NK-92 treated with Interleukin-12 subunit alpha and Interleukin-12 subunit beta, amount 100 ng/mL, for 24 hours (cell line): ENCODE measurements at regions not wholly inside any gene's neighbourhood (a gene's known extent, or its start where the extent isn't known, plus 50 kb on each side); places are given as distances from the start of the nearest gene placed in this dataset.
"Not testable (repeated sequence)": the region's sequence is repeated elsewhere in the genome, so short reads cannot be mapped to it uniquely, and the experiment has no call there.

Source experiments
- DNase-seq: peaks from one replicate; lab custom pipeline; 2025; lab: John Stamatoyannopoulos, UW

GRCh38 chr14:43697003-43697402 lies 810.1 kb downstream of the FSCB start:
- DNase-seq: no peak

GRCh38 chr14:43692706-43693105 lies 814.4 kb downstream of the FSCB start:
- DNase-seq: no peak

DNA sequence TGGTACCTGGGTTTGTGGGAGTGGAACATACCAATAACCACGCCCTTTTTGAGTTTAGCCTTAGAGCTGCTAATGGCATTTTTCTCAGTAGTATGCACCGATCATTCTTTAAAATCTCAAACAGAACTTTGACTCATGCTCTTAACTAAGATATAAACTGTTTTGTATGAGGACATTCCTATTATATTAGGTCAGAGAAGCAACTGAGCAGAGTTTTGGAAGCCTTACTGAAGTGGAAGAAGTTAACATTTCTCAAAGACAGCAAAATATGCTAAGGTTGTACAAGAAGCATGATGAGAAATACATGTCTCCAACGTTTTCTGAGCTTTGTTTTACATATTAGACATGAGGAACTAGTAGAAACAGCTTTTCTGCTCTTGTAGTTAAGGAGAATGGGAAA lies 819.2 kb downstream of the FSCB start:
- DNase-seq: no peak

GRCh38 chr14:43677581-43677980 lies 829.5 kb downstream of the FSCB start:
- no peak for DNase-seq

DNA sequence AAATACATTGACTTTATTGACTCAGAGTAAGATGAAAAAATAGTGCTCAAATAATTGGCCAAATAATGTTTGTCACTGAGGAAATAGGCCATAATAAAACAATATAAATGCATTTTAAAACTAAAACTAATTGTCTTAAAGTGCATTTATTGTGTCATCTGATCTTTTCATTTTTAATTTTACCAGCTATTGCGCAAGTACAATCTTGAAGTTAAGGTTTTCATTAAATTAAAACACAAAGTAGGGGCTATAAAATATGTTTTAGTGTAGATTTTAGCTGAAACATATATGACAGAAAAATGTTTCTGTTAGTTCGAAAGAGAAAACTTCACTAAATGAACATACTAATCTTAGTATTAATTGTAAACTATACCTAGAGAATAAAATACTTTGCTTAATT lies 832.8 kb downstream of the FSCB start:
- no peak for DNase-seq

GRCh38 chr14:43671716-43672485 lies 835.2 kb downstream of the FSCB start:
- DNase-seq: no peak

DNA sequence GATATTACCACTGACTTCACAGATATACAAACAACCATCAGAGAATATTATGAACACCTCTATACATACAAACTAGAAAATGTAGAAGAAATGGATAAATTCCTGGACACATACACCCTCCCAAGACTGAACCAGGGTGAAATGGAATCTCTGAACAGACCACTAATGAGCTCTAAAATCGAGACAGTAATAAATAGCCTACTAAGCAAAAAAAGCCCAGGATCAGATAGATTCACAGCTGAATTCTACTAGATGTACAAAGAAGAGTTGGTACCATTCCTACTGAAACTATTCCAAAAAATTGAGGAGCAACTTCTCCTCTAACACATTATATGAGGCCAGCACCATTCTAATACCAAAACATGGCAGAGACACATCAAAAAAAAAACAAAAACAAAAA lies 837.7 kb downstream of the FSCB start:
- DNase-seq: no peak

- no peak for DNase-seq
Measured at GRCh38 chr14:43665570-43666267, 841.4 kb downstream of the FSCB start.

DNA sequence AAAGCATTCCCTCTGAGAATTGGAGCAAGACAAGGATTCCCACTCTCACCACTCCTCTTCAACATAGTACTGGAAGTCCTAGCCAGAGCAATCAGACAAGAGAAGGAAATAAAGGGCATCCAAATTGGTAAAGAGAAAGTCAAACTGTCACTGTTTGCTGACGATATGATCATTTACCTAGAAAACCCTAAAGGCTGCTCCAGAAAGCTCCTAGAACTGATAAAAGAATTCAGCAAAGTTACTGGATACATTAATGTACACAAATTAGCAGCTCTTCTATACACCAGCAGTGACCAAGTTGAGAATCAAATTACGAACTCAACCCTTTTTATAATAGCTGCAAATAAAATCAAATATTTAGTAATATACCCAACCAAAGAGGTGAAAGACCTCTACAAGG lies 851.9 kb downstream of the FSCB start:
- not testable (repeated sequence) for DNase-seq

DNA sequence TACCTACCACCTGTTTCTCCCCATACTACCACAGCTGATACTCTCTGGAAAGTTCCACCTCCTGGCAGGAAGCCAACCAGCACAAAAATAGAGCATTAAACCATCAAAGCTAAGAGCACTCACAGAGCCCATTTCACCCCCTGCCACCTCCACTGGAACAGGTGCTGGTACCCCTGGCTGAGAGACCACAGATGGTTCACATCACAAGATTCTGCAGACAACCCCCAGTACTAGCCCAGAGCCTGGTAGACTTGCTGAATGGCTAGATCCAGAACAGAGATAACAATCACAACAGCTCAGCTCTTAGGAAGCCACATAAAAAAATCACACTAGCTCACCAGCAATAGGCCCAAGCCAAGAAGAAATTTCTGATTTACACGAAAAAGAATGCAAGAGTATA lies 855.2 kb downstream of the FSCB start:
- DNase-seq: no peak

GRCh38 chr14:43651185-43651787 lies 855.8 kb downstream of the FSCB start:
- DNase-seq: no peak

GRCh38 chr14:43649508-43649907 lies 857.6 kb downstream of the FSCB start:
- DNase-seq: no peak

DNA sequence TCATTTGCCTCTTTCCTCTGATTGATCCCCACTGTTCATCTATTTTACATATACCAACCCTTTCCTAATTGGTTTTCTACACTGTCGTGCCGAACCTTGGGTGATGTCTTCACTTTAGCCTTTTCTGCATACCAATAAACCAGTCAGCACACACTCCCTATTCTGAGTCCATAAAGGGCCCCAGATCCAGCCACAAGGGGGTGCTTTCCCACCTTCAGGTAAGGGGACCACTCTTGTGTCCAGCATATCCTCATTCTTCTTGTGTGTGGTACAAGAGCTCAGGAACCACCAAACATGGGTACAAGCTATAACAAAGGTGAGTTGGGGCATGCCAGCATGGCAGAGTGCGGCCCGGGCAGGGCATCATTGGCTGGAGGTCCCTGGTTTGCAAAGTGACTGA lies 859.8 kb downstream of the FSCB start:
- DNase-seq: no peak

GRCh38 chr14:43640718-43641267 lies 866.3 kb downstream of the FSCB start:
- DNase-seq: no peak

- DNase-seq: no peak
Measured at GRCh38 chr14:43625294-43625693, 881.8 kb downstream of the FSCB start.

GRCh38 chr14:43621282-43621681 lies 885.8 kb downstream of the FSCB start:
- no peak for DNase-seq

DNA sequence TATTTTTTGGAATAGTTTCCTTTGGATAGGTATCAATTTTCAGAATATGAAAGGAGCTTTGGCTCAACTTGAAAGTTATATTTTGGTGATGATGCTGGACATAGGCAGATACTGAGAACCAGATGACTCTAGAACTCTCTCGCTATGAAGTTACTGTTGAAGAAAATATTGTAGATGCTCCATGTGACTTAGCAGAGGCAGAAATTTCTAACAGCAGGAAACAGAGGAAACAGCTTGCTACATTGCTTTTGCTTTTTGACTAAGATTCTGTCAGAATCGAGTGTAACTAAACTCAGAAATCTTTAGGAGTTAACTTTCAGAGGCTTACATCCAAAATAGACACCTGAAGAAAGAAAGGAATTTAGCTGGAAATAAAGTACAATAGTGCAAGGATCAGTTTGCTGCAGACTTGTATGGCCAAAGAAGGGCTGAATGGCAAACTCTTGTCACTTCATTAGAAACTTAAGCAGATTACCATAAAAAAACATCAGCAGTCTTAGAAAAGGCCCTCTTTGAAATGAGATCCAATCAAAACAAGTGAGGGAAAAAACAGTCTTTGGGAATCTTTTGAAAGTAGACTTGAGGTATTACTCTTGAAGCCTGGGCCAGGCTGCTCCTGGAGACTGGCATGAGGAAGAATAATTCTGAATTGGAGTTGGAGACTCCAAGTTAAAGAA lies 911.8 kb downstream of the FSCB start:
- DNase-seq: no peak

GRCh38 chr14:43591776-43592175 lies 915.3 kb downstream of the FSCB start:
- no peak for DNase-seq

DNA sequence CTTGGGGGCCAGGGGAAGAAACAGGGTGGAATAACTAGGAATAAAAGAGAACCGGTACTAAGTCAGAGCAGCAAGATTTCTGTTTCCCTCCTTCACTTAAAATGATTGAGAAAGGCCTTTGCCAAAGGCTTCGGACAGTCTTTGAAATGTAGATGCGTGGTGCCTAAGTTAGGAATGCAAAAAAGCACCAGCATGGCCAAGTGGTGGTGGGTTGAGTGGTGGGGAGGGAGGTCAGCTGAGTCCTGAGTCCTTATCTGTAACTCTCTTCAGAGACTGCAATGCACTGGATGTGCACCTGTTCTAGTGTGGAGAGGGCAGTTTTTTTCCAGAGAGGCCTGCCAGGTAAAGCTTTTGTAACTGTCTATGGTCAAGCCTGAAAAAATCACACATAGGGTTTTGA lies 919.9 kb downstream of the FSCB start:
- no peak for DNase-seq

DNA sequence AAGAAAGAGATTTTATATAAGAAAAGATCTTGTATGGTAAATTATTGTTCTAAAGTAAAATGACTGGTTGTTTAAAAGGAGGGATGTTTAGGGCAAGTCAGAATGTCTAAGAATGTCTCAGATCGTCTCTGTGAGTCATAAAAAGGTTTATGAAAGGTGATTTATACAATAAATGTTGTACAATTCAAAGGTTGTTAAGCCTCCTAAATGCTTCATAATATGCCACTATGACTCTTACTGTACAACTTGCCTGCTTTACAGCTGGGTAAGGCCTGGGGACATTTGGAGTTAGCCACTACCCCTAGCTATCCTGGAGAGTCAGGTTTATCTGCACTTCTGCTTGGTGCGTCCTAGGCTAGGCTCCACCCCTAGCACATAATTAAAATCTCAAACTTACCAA lies 927.4 kb downstream of the FSCB start:
- no peak for DNase-seq

- DNase-seq: no peak
Measured at GRCh38 chr14:43568022-43568421, 939.1 kb downstream of the FSCB start.

GRCh38 chr14:43548368-43548767 lies 958.7 kb downstream of the FSCB start:
- no peak for DNase-seq
